GM12878 (cell line): ENCODE measurements at regions not wholly inside any gene's neighbourhood (a gene's known extent, or its start where the extent isn't known, plus 50 kb on each side); places are given as distances from the start of the nearest gene placed in this dataset.

ENCODE experiments used
- ATAC-seq: fragments of 200-7000 bp; cut with Tn5 transposase; 3 replicates; pipeline ENCODE4 v1.9.1; 2020; ENCODE audit warnings: mild to moderate bottlenecking, moderate library complexity
- BruUV-seq: library from RNA; stranded (reverse); fragments of 400-500 nt; replicated peaks from 2 replicates; lab custom pipeline; 2021; lab: Mats Ljungman, UMichigan
- CTCF ChIA-PET: fragments of 300-600 bp; sonication (Branson Sonifier 250); formaldehyde crosslinking; extraction: SDS; loops from one replicate; lab custom pipeline; 2021; ENCODE audit warnings: inconsistent platforms; lab: Yijun Ruan, JAX
- POLR2A ChIA-PET: fragments of 350-600 bp; formaldehyde crosslinking; extraction: SDS; loops from one replicate; lab custom pipeline; 2021; ENCODE audit warnings: inconsistent platforms; lab: Charles Lee
- RAD21 ChIA-PET: fragments of 300-600 bp; sonication (Branson Sonifier 250); formaldehyde crosslinking; loops from one replicate; lab custom pipeline; 2023; ENCODE audit warnings: antibody characterized with exemption; ENCODE audit not compliant: unreplicated experiment; lab: Charles Lee
- SMC1A ChIA-PET: fragments of 300-600 bp; sonication (Branson Sonifier 250); formaldehyde crosslinking; loops from one replicate; lab custom pipeline; 2023; ENCODE audit not compliant: unreplicated experiment, uncharacterized antibody; lab: Charles Lee
- DNase-seq: peaks from one replicate; pipeline ENCODE4 v3.0.0-alpha.2; 2011; ENCODE audit warnings: low read depth, low spot score
- FAIRE-seq: peaks from 3 replicates; lab custom pipeline; 2011; peaks lifted over from hg19 to GRCh38; lab: Jason Lieb, UNC
- H2AFZ ChIP-seq: 2 replicates; pipeline ENCODE4 v1.6.0; 2011; ENCODE audit warnings: low read depth, low read length, control low read depth; ENCODE audit not compliant: control insufficient read depth
- H3K27ac ChIP-seq: 2 replicates; pipeline ENCODE4 v1.5.1; 2011; ENCODE audit warnings: control low read depth; ENCODE audit not compliant: control insufficient read depth, insufficient read depth
- H3K27me3 ChIP-seq, 2 experiments: replicated peaks in 1 of 2; 2 replicates each; pipeline versions ENCODE4 v1.6.0 to v1.6.1; 2011; ENCODE audit warnings: low read length in 1 of 2; ENCODE audit not compliant: control insufficient read depth in 2 of 2, insufficient read depth in 2 of 2
- H3K36me3 ChIP-seq, 2 experiments: 2 replicates each; pipeline ENCODE4 v1.5.1; 2011; ENCODE audit warnings: low read length in 1 of 2; ENCODE audit not compliant: control insufficient read depth in 2 of 2, insufficient read depth in 2 of 2
- H3K4me1 ChIP-seq: 2 replicates; pipeline ENCODE4 v1.6.1; 2011; ENCODE audit warnings: mild to moderate bottlenecking, low read length, moderate library complexity, mixed read lengths; ENCODE audit not compliant: control insufficient read depth, insufficient read depth
- H3K4me2 ChIP-seq: 2 replicates; pipeline ENCODE4 v1.6.0; 2011; ENCODE audit warnings: control low read depth; ENCODE audit not compliant: control insufficient read depth, insufficient read depth
- H3K4me3 ChIP-seq: fragments of 200-600 bp; sonication (generic); 2 replicates; pipeline ENCODE4 v1.5.1; 2016
- H3K79me2 ChIP-seq: 2 replicates; pipeline ENCODE4 v1.6.0; 2011; ENCODE audit warnings: low read length; ENCODE audit not compliant: control insufficient read depth, insufficient read depth
- H3K9ac ChIP-seq: 2 replicates; pipeline ENCODE4 v1.8.0; 2011; ENCODE audit warnings: low read length, control low read depth, mixed read lengths; ENCODE audit not compliant: control insufficient read depth, insufficient read depth
- H3K9me3 ChIP-seq: replicated peaks from 3 replicates; pipeline ENCODE4 v1.5.1; 2011; ENCODE audit warnings: mild to moderate bottlenecking, low read length; ENCODE audit not compliant: control insufficient read depth, insufficient read depth
- H4K20me1 ChIP-seq: 2 replicates; pipeline ENCODE4 v1.6.0; 2011; ENCODE audit not compliant: control insufficient read depth, insufficient read depth
- ATF7 ChIP-seq: fragments of 450-650 bp; IDR thresholded peaks from 2 replicates; pipeline ENCODE4 v1.6.1; 2016; ENCODE audit warnings: low read depth, mild to moderate bottlenecking
- IRF5 ChIP-seq: fragments of 450-650 bp; IDR thresholded peaks from 2 replicates; pipeline ENCODE4 v1.6.1; 2017; ENCODE audit warnings: borderline replicate concordance
- KLF5 ChIP-seq: fragments of 450-650 bp; IDR thresholded peaks from 2 replicates; pipeline ENCODE4 v1.6.1; 2014; ENCODE audit warnings: mild to moderate bottlenecking; ENCODE audit not compliant: partially characterized antibody
- MYC ChIP-seq: IDR thresholded peaks from 2 replicates; pipeline ENCODE4 v1.6.1; 2011; ENCODE audit warnings: mild to moderate bottlenecking, low read length, moderate library complexity, inconsistent platforms; ENCODE audit not compliant: insufficient read depth, insufficient replicate concordance, insufficient read length, severe bottlenecking
- USF1 ChIP-seq: IDR thresholded peaks from 2 replicates; pipeline ENCODE4 v1.6.1; 2011; ENCODE audit warnings: borderline replicate concordance, low read depth, mild to moderate bottlenecking, moderate library complexity, mixed read lengths, low read length; ENCODE audit not compliant: insufficient read depth; ENCODE audit errors: extremely low read length
- ZNF384 ChIP-seq: IDR thresholded peaks from 2 replicates; pipeline ENCODE4 v1.6.1; 2012; ENCODE audit warnings: low read depth, mild to moderate bottlenecking, low read length, improper control_type of control experiment, borderline replicate concordance
- WGBS: methylation state at CpG from one replicate; pipeline ENCODE4 v1.1.6; 2016; ENCODE audit warnings: low lambda C conversion rate; ENCODE audit not compliant: insufficient replicate concordance, insufficient coverage; ENCODE audit errors: missing lambda C conversion rate; 5-methylcytosine and 5-hydroxymethylcytosine counted together
- in situ Hi-C: fragments of 300-500 bp; cut with MboI; formaldehyde crosslinking; loops from 9 replicates; pipeline ENCODE4 v1.14.3; 2018; ENCODE audit warnings: mixed read lengths
- intact Hi-C: fragments of 100-400 bp; cut with micrococcal nuclease; formaldehyde crosslinking; loops from one replicate; pipeline ENCODE4 v1.14.2; 2022; ENCODE audit not compliant: unreplicated experiment

DNA sequence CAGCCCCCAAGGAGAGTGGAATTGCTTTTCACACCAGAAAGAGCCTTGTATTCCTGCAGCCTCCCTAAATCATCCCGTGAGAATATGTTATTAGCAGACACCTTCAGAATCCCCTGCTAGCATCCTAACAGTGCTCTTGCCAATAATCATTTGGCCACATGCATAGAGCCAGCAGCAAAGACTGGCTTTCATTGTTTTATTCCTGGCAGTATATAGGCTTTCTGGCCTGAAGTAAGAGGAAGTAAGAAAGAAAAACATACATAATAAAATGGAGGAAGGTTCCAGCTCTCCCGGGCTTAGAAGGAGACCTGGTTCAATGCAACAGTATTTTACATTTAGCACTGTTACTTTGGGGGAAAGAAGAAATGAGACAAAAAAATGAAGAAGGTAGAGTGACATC, 176.7 kb upstream of the ATF7IP start:
- TF ChIP-seq USF1 (no peak), ZNF384 (no peak), KLF5 (no peak), IRF5 (no peak), ATF7 (no peak), MYC (no peak)
- no TSS peak for BruUV-seq
- ATAC-seq, result no peak
- in situ Hi-C loops (no loop called here), intact Hi-C loops (loop anchor here (5.0 kb wide), 1 partner anchor 474 kb away; no protein-coding TSS in a partner anchor)
- ChIA-PET POLR2A (no interaction called here), SMC1A (interaction anchor here (1.0 to 2.5 kb wide), 3 partner anchors 12 to 49 kb away, joined by 3 to 10 read pairs (median 3); no protein-coding TSS in a partner anchor), RAD21 (no interaction called here), CTCF (interaction anchor here (0.8 to 1.8 kb wide), 5 partner anchors 22 to 266 kb away, joined by 3 to 5 read pairs (median 3); no protein-coding TSS in a partner anchor)
- Histone ChIP-seq H3K4me2 (no peak overlapping the region), H3K4me1 (peaks cover 4% of the 10 kb centered on the region; the same call in 1 of the 2 replicates), H3K79me2 (no peaks in the 10 kb centered on the region), H3K9ac (no peak overlapping the region), H4K20me1 (no peaks in the 10 kb centered on the region), H3K4me3 (no peak overlapping the region), H3K27me3 (no peaks in the 10 kb centered on the region), H2AFZ (peak overlapping the region; percentile 33; the same call in 1 of the 2 replicates), H3K36me3 (no peaks in the 10 kb centered on the region), H3K9me3 (no peaks in the 10 kb centered on the region; the same call in 1 of the 3 replicates), H3K27ac (no peak overlapping the region)
- no peak for DNase-seq
- no peak for FAIRE-seq
- WGBS, result 0% methylated on average over 2 of the region's 2 CpGs
